Endothelial cell (in vitro differentiated cells): ENCODE measurements at regions not wholly inside any gene's neighbourhood (a gene's known extent, or its start where the extent isn't known, plus 50 kb on each side); places are given as distances from the start of the nearest gene placed in this dataset.

Experiments used
- DNase-seq: peaks from one replicate; pipeline ENCODE4 v3.0.0; 2021; ENCODE audit warnings: low spot score
- H3K27ac Mint-ChIP-seq: one replicate; pipeline ENCODE4 v1.8.0; 2021; ENCODE audit warnings: mixed read lengths, inconsistent platforms; ENCODE audit not compliant: unreplicated experiment
- H3K27me3 Mint-ChIP-seq: one replicate; pipeline ENCODE4 v1.8.0; 2021; ENCODE audit warnings: mild to moderate bottlenecking, moderate library complexity, mixed read lengths, inconsistent platforms; ENCODE audit not compliant: unreplicated experiment
- H3K36me3 Mint-ChIP-seq: one replicate; pipeline ENCODE4 v1.8.0; 2021; ENCODE audit warnings: mild to moderate bottlenecking, low read depth, mixed read lengths, inconsistent platforms; ENCODE audit not compliant: unreplicated experiment
- H3K4me1 Mint-ChIP-seq: one replicate; pipeline ENCODE4 v1.8.0; 2021; ENCODE audit warnings: mild to moderate bottlenecking, mixed read lengths, inconsistent platforms; ENCODE audit not compliant: unreplicated experiment
- H3K4me3 Mint-ChIP-seq: one replicate; pipeline ENCODE4 v1.8.0; 2021; ENCODE audit warnings: mild to moderate bottlenecking, mixed read lengths, inconsistent platforms; ENCODE audit not compliant: unreplicated experiment
- H3K9me3 Mint-ChIP-seq: one replicate; pipeline ENCODE4 v1.8.0; 2021; ENCODE audit warnings: mixed read lengths, inconsistent platforms; ENCODE audit not compliant: unreplicated experiment
- TF ChIP-seq, protein P1 (sequence below): fragments of 200-600 bp; sonication (generic); IDR thresholded peaks from one replicate; pipeline ENCODE4 v1.5.0; 2021; ENCODE audit warnings: antibody characterized with exemption; ENCODE audit not compliant: unreplicated experiment

DNA sequence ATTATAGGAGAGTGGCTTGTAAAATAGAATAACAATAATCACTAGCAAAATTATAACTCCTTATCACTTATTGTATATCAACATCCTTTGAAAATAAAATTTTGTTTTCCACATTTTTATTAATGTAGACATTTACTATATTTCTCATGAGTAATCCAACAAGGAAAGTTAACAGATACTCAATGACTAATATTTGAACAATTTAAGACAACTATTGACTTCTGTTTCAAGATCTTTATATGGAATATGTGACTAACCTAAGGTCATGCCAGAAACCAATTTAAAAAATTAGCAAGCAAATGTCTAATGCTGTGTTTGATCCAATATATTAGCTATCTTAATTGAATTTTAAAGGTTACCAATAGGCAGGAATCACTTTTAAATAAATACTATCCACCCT is 638.5 kb upstream of the FLRT2 start:
- TF ChIP-seq, protein P1, sequence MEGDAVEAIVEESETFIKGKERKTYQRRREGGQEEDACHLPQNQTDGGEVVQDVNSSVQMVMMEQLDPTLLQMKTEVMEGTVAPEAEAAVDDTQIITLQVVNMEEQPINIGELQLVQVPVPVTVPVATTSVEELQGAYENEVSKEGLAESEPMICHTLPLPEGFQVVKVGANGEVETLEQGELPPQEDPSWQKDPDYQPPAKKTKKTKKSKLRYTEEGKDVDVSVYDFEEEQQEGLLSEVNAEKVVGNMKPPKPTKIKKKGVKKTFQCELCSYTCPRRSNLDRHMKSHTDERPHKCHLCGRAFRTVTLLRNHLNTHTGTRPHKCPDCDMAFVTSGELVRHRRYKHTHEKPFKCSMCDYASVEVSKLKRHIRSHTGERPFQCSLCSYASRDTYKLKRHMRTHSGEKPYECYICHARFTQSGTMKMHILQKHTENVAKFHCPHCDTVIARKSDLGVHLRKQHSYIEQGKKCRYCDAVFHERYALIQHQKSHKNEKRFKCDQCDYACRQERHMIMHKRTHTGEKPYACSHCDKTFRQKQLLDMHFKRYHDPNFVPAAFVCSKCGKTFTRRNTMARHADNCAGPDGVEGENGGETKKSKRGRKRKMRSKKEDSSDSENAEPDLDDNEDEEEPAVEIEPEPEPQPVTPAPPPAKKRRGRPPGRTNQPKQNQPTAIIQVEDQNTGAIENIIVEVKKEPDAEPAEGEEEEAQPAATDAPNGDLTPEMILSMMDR, result no peak
- no peaks in the 10 kb centered on the region for H3K36me3 Mint-ChIP-seq
- no peaks in the 10 kb centered on the region for H3K27me3 Mint-ChIP-seq
- no peak for DNase-seq
- H3K4me3 Mint-ChIP-seq, result no peak overlapping the region
- no peak overlapping the region for H3K27ac Mint-ChIP-seq
- no peaks in the 10 kb centered on the region for H3K9me3 Mint-ChIP-seq
- H3K4me1 Mint-ChIP-seq, result no peaks in the 10 kb centered on the region

DNA sequence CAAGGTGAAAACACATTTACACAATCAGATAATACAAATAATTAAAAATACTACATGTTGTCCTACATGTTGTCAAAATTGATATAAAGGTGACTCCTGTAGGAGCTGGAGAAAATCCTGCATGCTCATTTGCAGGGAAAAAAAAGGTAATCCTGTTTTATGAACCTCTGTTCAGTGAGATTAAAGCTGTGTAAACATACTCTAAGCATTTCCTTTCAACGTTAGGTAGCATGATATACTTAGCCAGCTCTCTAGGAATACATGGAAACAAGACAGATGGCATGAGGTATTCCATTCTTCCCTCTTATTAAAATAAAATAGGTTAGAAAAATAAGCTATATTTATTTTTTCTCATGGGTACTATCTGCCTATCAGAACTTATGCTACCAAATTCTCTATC is 635.7 kb upstream of the FLRT2 start:
- no peaks in the 10 kb centered on the region for H3K4me1 Mint-ChIP-seq
- no peak for DNase-seq
- H3K36me3 Mint-ChIP-seq, result no peaks in the 10 kb centered on the region
- no peak overlapping the region for H3K27ac Mint-ChIP-seq
- no peak overlapping the region for H3K4me3 Mint-ChIP-seq
- TF ChIP-seq, protein P1, result no peak
- H3K9me3 Mint-ChIP-seq, result no peaks in the 10 kb centered on the region
- no peaks in the 10 kb centered on the region for H3K27me3 Mint-ChIP-seq

DNA sequence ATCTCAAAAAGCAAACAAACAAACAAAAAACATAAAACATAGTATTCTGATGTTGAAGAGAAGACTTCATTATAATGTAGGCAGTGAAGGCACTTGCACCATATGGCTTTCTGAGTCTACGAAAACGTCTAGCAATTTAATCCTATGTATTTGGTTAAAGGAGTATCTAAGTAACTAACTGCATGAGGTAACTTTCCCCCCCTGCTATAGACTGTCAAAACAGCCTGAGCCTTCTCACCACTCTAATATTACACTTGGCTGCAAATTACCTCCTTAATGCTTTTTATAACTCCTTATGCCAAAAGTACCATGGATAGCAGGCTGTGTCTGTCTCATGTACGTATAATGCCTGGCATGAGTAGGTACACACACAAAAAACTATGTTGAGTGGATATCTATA is 607.6 kb upstream of the FLRT2 start:
- Mint-ChIP-seq H3K9me3 (no peaks in the 10 kb centered on the region), H3K27ac (no peak overlapping the region), H3K36me3 (no peaks in the 10 kb centered on the region), H3K4me3 (no peak overlapping the region), H3K27me3 (no peaks in the 10 kb centered on the region), H3K4me1 (peaks cover 5% of the 10 kb centered on the region)
- TF ChIP-seq, protein P1, result no peak
- no peak for DNase-seq

DNA sequence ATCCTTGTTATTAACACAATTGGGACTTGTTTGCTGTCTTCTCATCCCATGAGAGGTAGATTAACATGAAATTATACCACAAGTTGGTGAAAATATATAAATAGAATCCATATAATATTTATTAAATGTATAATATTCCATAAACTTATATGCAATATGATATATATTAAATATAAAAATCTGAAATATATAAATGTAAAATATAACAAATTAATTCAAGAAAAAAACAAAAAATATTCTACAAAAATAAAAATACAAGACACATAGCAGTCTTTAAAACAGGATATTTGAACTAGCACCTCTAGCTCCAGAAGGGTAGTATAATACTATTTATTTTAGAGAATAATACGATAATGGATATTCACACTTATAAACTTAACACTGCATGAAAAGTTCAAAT is 603.3 kb upstream of the FLRT2 start:
- no peak for DNase-seq
- H3K4me3 Mint-ChIP-seq, result no peak overlapping the region
- TF ChIP-seq, protein P1, result no peak
- no peaks in the 10 kb centered on the region for H3K36me3 Mint-ChIP-seq
- no peak overlapping the region for H3K27ac Mint-ChIP-seq
- no peaks in the 10 kb centered on the region for H3K9me3 Mint-ChIP-seq
- no peaks in the 10 kb centered on the region for H3K4me1 Mint-ChIP-seq
- H3K27me3 Mint-ChIP-seq, result no peaks in the 10 kb centered on the region

DNA sequence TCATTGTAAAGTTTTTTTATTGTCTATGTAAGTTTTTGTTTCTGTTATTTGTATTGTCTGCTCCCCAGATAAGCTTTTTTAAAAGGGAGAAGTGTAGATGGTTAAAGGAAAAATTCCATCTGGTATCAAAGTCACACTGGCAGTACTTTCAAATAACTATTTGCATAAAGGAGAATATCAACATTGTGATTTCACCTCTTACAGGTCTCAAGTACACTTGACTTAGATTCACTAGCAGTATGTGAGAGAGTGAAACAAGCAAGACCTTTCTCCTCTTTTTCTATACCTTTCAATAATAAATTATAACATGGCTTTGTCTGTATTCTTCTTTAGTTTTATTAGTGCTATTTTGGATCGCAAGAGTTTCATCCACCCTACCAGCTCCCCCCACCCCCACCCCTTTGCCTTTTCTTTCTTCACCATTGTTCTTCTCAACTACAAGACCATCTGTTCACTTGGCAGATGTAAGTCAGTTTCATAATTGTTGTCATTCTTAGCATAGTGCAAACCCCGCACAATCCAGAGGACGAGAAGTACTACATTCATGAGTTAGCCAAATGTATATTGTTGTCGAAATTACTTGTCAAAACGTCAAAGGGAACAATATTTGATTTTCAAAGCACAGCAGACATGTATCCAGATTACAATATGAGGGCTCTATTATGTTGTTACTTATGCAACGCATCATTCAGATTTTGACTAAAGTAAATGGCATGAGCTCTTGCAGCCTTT is 602.7 kb upstream of the FLRT2 start:
- TF ChIP-seq, protein P1, result no peak
- Mint-ChIP-seq H3K4me1 (no peaks in the 10 kb centered on the region), H3K27me3 (no peaks in the 10 kb centered on the region), H3K9me3 (no peaks in the 10 kb centered on the region), H3K36me3 (no peaks in the 10 kb centered on the region), H3K4me3 (no peak overlapping the region), H3K27ac (no peak overlapping the region)
- no peak for DNase-seq
